CD4-positive, alpha-beta T cell treated with Interleukin-6 at 100 ng/mL for 8 hours (primary cell): ENCODE measurements at regions not wholly inside any gene's neighbourhood (a gene's known extent, or its start where the extent isn't known, plus 50 kb on each side); places are given as distances from the start of the nearest gene placed in this dataset.

Source experiments
- DNase-seq: peaks from one replicate; pipeline ENCODE4 v3.0.0-alpha.2; 2020; ENCODE audit warnings: mixed read lengths, low spot score

GRCh38 chr2:41488888-41489287 lies 558.9 kb upstream of the PKDCC start:
- no peak for DNase-seq

DNA sequence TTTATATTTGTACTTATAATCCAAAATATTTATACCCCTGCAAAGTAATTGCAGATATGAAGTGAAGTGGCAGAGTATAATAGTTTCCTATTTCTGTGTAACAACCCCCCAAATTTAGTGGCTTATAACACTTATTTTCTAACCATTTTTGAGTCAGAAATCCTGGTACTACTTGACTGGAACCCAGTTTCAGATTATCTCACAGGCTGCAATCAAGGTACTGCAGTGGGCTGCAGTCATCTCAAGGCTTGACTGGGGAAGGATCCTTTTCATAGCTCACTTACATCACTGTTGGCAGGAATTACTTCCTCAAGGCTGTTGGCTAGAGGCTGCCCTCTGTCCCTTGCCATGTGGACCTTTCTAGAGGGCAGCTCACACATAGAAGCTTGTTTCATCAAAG lies 558.2 kb upstream of the PKDCC start:
- DNase-seq = no peak

- no peak for DNase-seq
Measured at GRCh38 chr2:41495050-41495449, 552.8 kb upstream of the PKDCC start.

GRCh38 chr2:41496908-41497307 lies 550.9 kb upstream of the PKDCC start:
- DNase-seq = no peak

- DNase-seq = no peak
Measured at GRCh38 chr2:41498781-41499180, 549.0 kb upstream of the PKDCC start.

DNA sequence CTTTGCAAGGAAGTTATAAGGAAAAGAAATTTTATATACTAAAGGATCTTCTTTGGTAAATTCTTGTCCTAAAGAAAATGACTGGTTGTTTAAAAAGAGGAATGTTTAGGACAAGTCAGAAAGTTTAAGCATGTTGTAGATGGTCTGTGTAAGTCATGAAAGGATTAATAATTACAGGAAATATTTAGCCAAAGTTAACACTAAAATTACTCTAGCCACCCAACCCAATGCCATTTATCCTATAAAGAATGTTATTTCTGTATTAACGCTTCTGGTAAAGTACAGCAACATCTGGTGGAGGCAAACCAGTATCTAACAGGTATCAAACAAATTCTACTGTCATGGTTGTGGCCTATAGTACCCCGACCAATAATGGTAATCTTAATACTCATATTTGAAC lies 546.9 kb upstream of the PKDCC start:
- DNase-seq = no peak

- no peak for DNase-seq
Measured at GRCh38 chr2:41502752-41503151, 545.1 kb upstream of the PKDCC start.

DNA sequence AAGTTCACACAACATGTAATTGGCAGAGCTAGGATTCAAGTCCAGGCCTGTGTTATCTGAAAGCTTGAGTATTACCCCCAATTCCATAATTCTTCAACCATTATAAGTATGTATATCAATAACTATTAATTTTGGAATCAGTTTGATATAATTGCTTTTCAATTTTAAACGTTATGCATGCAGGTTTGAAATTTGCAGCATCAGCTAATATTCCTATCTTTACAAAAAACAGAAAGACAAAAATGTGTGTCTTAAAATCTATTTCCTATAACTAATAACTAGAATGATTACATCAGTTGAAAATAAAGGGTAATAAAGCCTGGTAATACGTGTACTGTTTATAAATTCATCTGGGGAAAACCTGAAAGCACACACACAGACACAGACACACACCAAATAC lies 543.3 kb upstream of the PKDCC start:
- no peak for DNase-seq

DNA sequence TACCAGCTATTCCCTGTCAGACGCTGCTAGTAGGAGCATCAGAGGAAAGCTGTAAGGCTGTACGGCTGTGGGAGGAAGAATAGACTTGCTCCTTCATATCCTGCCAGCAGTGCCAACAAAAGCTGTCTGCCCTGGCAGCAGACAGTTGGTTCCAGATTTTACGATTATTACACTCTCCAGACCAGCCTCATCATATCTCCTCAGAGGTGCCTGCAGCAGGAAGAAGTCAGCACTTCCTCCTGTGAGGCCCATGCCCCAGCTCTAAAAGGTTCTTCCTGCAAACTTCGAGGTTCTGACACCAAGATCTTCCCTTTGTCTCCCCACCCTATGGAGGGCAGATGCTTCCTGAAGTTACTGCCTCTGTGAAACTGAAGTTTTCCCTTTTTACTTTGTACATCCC lies 537.7 kb upstream of the PKDCC start:
- no peak for DNase-seq

DNA sequence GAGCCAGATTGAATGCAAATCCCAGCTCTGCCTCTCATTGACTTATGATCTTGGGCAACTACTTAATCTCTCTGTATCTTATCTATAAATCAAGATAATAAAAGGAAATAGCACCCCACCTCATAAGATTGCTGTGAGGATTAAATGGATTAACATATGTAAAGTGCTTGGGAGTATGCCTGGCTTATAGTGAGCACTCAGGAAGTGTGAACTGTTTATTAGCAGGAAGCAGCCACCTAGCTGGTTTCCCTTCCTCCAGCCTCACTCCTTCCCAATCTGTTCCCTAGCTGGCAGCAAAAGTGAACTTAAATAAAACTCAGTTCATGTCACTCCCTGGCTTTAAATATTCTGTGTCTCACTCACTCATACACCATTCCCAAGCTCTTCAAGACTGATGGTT lies 526.6 kb upstream of the PKDCC start:
- DNase-seq = no peak

- DNase-seq = no peak
Measured at GRCh38 chr2:41527525-41528323, 520.1 kb upstream of the PKDCC start.

- DNase-seq = no peak
Measured at GRCh38 chr2:41535575-41535974, 512.2 kb upstream of the PKDCC start.

- DNase-seq = no peak
Measured at GRCh38 chr2:41540272-41540998, 507.4 kb upstream of the PKDCC start.

DNA sequence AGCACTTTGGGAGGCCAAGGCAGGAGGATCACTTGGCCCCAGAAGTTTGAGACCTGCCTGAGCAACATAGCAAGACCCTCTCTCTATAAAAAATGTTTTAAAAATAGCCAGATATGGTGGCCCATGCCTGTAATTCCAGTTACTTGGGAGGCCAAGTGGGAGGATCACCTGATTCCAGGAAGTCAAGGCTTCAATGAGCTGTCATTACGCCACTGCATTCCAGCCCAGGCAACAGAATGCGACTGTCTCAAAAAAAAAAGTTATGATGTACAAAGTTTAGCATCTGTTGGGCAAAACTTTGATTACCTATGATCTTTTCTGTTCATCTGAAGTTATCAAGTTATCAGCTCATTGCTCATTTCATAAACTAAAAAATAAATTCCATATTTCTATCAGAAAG lies 504.1 kb upstream of the PKDCC start:
- DNase-seq = no peak

GRCh38 chr2:41544709-41545108 lies 503.1 kb upstream of the PKDCC start:
- DNase-seq = no peak

DNA sequence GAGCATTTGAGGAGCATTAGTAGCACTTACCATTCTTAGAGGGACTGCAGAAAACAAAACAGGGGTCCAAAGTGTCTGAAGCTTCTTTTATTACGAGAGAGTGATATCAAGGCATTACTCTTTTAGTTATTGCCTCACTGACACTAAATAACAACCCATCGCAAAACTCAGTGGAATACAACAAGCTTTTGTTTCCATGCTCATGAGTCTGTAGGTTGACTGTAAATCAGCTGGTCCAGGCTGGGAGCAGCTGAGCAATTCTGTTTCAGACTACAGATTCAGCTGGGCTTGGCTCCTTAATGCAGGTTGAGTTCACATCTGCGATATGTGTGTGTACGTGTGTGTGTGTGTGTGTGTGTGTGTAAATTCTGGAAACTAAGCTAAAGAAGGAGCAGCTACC lies 501.8 kb upstream of the PKDCC start:
- DNase-seq = no peak

- DNase-seq = no peak
Measured at GRCh38 chr2:41568648-41569047, 479.2 kb upstream of the PKDCC start.

GRCh38 chr2:41572154-41572553 lies 475.7 kb upstream of the PKDCC start:
- DNase-seq = no peak

DNA sequence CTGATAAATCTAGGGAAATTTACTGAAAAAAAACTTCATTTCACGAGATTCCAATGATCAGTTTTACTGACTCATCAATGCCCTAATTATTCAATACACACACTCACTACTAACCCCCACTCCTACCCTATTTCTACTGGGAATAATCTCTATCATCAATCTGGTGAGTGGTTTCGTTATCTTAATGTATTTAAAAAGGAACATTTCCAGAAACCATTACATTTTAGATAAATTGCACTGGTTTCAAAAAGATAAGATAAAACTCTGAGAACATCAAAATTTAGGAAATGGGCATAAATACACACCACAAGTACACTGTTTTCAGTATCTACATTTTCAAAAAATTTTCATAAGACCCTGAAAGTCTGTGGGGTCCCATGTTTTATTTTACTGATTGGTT lies 471.4 kb upstream of the PKDCC start:
- DNase-seq = no peak

DNA sequence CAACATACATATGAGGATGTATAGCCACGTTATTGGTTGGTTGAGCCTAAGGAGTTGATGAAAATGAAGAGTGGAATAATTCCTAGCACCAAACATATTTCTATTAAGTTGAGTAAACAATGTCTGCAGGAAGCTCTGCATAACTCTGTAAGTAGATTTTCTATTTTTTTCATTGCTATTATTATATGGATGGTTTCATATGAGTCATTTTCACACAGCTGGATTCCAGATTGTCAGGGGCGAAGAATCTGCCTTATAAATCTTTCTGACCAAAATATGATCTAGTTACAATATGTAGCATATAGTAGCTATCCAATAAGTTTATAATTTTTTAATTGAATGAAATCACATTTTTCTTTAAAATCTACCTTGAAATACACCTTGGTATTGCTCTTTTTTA lies 468.0 kb upstream of the PKDCC start:
- DNase-seq = no peak

- no peak for DNase-seq
Measured at GRCh38 chr2:41580806-41581205, 467.0 kb upstream of the PKDCC start.

DNA sequence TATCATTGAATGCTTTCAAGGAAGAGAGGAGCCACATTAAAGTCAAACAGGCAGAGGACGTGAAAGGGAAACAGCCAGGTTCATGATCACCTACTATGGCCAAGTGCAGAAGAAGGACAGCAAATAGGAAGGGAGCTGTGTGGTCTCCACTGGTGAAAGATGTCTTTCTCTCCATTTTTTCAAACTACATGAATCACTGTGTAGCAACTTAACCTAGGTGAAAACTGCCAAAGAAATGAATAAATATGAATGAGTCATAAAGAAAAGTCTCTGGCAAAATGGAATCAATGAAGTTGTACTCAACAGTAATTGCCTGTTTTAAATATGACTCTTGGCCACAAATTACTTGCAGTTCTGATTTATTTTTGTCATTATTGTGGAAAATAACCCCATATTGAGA lies 452.6 kb upstream of the PKDCC start:
- DNase-seq = no peak

- no peak for DNase-seq
Measured at GRCh38 chr2:41597680-41598079, 450.1 kb upstream of the PKDCC start.
